GM13977 (cell line): ENCODE measurements at regions not wholly inside any gene's neighbourhood (a gene's known extent, or its start where the extent isn't known, plus 50 kb on each side); places are given as distances from the start of the nearest gene placed in this dataset.
A peak's percentile ranks its signal among the peaks of the same experiment; 100 is the strongest.

Source experiments
- DNase-seq: peaks from one replicate; pipeline ENCODE4 v3.0.0; 2012; ENCODE audit warnings: low spot score
- in situ Hi-C: fragments of 300-500 bp; cut with MboI; formaldehyde crosslinking; loops from one replicate; pipeline ENCODE4 v1.12.0; 2022; ENCODE audit warnings: low sequenced_read_pairs, low pct_unique_long_range_greater_than_20kb, mixed read lengths, inconsistent platforms; ENCODE audit not compliant: unreplicated experiment
- TF ChIP-seq, protein P1 (sequence below): IDR thresholded peaks from 2 replicates; pipeline ENCODE4 v1.5.1; 2012; ENCODE audit warnings: mild to moderate bottlenecking, control low read depth; ENCODE audit not compliant: insufficient read depth; ENCODE audit errors: extremely low read depth, missing control alignments

GRCh38 chr5:89273289-89273688, 390.3 kb upstream of the MEF2C start:
- in situ Hi-C loops: no loop called here
- TF ChIP-seq, protein P1, sequence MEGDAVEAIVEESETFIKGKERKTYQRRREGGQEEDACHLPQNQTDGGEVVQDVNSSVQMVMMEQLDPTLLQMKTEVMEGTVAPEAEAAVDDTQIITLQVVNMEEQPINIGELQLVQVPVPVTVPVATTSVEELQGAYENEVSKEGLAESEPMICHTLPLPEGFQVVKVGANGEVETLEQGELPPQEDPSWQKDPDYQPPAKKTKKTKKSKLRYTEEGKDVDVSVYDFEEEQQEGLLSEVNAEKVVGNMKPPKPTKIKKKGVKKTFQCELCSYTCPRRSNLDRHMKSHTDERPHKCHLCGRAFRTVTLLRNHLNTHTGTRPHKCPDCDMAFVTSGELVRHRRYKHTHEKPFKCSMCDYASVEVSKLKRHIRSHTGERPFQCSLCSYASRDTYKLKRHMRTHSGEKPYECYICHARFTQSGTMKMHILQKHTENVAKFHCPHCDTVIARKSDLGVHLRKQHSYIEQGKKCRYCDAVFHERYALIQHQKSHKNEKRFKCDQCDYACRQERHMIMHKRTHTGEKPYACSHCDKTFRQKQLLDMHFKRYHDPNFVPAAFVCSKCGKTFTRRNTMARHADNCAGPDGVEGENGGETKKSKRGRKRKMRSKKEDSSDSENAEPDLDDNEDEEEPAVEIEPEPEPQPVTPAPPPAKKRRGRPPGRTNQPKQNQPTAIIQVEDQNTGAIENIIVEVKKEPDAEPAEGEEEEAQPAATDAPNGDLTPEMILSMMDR: no peak
- no peak for DNase-seq

- TF ChIP-seq, protein P1: no peak
- DNase-seq: no peak
- in situ Hi-C loops: no loop called here
Observed at GRCh38 chr5:89270901-89271300, 387.9 kb upstream of the MEF2C start.

GRCh38 chr5:89269721-89270120, 386.7 kb upstream of the MEF2C start:
- DNase-seq: no peak
- TF ChIP-seq, protein P1: no peak
- in situ Hi-C loops: no loop called here

GRCh38 chr5:89268460-89268859, 385.5 kb upstream of the MEF2C start:
- in situ Hi-C loops: no loop called here
- TF ChIP-seq, protein P1: no peak
- peak; percentile 42 for DNase-seq

DNA sequence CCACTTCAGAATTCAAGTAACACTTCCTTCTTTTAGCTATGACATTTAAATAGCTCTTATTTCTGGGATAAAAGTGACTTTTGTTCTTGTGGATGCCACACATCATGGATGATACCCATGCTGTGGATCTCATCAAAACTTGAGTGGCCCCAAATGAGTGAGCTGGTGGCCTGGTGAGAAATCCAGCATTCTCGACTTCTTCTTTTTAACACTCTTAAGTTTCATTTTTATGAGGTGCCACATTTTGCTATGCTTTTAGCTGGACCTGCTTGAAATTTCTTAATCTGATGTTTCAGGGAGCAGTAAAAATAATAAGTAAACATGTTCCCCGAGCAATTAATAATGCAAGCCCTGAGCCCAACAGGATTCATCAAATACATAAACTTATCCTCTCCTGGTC, 384.8 kb upstream of the MEF2C start:
- no peak for DNase-seq
- in situ Hi-C loops: no loop called here
- TF ChIP-seq, protein P1: no peak

- no peak for DNase-seq
- TF ChIP-seq, protein P1: no peak
- in situ Hi-C loops: no loop called here
Observed at GRCh38 chr5:89265511-89266179, 382.7 kb upstream of the MEF2C start.
